HPDE6-E6E7 (cell line): ENCODE measurements at regions not wholly inside any gene's neighbourhood (a gene's known extent, or its start where the extent isn't known, plus 50 kb on each side); places are given as distances from the start of the nearest gene placed in this dataset.

Experiments
- DNase-seq: peaks from one replicate; pipeline ENCODE4 v3.0.0; 2011; ENCODE audit warnings: missing footprints; ENCODE audit errors: extremely low spot score

DNA sequence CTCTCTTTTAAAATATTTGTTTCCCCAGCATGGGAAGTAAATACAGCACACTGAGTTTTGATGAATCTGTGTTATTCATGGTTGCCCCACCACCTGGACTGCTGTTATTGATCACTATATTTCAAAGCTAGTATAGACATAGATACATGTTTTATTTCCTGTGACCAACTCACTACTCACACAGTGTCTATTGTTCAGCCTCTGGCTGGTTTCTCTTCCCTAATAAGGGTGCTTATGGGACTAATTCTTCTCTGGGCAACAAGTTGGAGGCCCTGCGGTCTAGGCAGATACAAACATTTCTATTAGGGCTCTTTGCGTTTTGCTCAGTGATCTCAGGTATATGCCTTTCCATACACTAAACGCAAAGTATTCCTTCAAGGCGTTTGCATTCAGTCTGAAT, 1191.0 kb upstream of the TMEM132C start:
- DNase-seq: no peak

DNA sequence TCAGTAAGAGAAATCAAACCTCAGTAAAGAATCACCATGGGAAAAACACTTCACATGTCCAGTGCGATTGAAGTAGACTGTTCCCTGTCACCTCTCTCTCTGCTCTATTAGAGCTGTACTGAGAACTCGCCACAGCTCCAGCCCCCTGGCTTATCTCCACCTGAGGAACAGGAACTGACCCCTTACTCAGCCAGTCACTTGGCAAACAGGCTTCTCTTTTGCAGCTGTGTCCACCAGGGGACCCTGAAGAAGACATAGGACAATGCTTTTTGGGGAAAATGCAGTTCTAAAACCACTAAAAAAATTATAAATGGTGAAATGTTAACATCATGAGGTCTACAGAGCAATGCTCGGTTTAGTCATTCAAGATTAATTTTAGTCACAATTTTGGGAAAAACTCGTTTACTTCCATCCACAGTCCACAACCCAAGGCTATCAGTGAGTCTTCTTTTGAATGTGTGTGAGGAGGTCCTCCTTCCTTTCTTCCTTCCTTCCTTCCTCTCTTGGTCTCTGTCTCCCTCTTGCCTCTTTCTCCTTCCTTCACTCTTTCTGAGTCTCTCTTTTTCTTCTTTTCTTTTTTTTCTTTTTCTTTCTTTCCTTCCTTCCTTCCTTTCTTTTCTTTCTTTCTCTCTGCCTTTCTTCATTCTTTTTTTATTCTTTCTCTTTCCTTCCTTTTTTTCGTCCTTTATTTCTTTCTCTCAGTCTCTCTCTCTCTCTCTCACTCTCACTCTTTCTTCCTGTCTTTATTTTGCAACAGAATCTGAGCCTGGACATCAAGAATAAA, 1189.5 kb upstream of the TMEM132C start:
- DNase-seq: no peak

- no peak for DNase-seq
Observed at GRCh38 chr12:127078577-127079350, 1188.2 kb upstream of the TMEM132C start.

GRCh38 chr12:127079636-127080035, 1187.3 kb upstream of the TMEM132C start:
- DNase-seq: no peak

GRCh38 chr12:127081058-127081457, 1185.9 kb upstream of the TMEM132C start:
- DNase-seq: no peak

DNA sequence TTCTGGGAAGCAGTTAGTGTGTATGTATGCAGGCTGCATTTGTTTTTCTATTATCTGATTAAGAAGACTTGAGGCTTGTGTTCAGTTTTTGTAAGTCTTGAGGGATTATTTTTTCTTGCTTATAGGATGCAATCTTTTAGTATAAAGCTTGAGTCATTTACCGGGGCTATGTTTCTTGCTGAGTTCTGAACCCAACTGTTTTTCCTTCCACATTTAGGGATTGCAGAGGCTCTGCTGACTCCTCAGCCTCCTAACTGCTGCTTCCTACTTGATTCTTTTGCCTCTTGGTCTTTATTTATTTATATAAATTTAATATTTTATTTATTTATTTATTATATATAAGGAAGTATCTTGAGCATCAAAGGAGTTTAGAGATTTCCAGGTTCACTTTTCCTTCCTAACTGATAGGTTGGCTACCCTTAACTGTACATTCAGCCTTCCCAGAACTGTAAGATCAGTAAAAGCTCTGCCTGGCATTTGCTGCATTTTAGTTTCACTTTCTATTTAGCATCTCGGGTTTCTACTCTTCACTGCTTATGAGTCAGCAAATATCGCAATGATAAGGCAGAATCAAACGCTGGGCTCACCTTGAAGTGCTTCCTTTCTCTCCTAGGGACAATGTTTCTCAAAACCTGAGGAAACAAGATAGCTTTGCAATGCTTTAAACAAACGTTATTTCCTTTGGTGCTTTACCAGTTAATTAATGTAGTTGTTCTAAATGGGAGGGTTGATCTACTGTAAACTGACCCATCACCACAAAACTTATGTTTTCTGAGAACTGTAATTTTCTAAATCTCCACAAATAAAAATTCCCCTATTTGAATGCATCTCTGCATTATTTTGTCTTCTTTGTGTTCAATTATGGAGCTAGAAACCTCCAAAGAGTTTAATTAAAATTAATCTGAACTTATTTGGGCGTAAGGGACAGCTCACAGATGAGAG, 1183.7 kb upstream of the TMEM132C start:
- DNase-seq: peak; percentile 72

DNA sequence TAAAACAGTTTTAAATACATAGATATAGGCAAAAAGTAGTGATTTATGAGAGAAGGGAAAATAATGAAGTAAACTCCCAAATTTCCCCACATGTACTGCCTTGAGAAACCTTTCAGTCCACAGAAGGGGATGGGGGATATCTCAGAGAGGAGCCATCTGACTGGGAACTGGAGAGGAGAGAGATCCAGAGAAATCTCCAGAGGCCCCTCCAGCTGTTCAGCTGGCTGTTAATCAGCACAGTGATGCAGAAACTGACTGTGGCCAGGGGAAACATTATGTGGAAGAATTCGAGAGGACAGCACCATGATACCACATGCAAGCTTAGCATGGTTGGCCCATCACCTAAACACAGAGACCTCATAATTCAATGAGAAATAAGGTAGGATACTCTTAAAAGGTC, 1165.9 kb upstream of the TMEM132C start:
- no peak for DNase-seq

DNA sequence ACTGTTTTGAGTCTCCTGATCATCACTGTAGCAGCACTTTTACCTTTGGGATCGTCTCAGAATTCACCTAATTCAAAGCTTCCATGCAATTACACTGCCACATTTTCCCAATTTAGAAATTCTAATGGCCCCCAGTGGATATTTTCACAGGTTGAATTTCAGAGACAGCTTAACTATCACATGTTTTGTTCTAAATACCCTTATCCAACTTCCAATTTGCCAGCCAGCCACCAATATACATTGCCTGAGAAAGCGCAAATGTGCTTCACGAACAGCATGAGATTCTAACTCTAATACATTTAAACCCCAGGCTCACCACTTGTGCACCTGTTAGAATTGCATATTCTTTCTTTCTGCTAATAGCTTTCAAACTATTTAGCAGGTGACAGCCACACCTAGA, 1160.9 kb upstream of the TMEM132C start:
- DNase-seq: no peak

DNA sequence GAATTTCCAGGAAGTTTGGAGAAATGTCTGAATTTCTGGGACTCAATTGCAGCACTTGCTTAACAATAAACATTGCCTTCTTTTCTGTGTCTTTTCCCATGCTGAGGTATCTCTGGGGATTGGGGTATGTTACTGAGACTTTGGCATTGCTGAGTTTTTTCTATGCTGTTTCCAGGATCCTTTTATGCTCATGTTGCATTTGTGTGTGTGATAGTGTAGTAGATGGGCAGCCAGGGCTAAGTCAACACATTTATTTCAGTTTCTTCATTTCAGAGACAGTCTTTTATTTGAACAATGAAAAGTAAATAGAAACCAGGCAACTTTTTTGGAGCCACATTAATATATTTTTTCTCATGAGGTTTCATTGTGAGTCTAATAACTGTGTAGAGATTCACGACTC, 1160.3 kb upstream of the TMEM132C start:
- DNase-seq: no peak

DNA sequence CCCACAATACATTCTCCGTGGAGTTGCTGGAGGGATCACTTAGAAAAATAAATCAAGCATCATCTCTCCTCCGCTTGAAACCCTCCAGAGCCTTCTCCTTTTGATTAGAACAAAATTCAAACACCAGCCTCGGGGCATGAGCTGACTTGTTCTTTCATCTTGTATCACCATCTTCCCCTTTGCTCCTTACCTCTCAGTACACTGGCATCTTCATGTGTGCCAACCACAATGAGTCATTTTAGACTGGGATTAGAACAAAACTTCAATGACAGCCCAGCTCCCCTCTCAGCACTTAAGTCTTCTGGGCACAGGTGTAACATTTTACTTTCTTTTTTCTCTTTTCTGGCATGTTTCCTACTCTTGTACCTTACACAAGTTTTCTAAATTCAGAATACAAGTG, 1159.2 kb upstream of the TMEM132C start:
- DNase-seq: peak; percentile 64

DNA sequence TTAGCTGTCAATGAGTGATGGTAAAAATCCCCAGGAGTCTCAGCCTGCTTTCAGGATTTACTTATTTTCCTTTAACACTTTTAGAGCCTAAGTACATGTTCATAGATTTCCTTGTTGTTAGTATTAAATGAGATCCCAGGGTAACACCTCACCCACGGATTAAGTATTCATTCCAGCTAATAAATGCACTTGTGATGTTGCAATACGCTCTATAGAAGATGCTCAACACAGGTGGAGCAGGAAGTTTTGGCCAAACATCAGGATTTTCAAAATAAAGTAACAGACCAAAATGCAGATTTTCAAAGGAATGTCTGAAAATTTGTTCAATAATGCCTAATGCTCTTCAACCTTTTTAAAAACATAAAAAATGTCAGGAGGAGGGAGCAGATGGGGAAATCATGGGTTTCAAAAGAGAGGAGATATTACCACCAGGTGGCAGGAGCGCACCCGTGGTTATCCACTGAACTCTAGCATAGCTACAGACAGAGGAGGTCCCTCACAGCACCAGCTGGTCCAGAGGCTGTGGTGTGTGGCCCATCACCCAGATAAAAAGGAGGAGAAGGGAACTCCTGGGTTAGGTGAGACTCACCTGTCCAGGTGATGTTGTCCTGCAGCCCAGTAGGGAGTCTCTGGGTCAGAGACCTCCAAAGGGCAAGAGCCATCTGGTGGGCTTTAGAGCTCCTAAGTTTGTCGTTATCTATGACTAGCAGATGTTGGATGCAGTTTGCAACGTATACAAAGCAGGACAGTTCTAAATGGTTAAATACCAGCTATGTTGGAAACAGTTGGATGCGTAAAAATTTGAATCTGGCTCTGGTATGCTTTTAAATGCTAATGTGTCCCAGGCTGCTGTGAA, 1158.4 kb upstream of the TMEM132C start:
- peak; percentile 51 for DNase-seq

- DNase-seq: no peak
Observed at GRCh38 chr12:127113945-127114344, 1153.0 kb upstream of the TMEM132C start.

GRCh38 chr12:127115468-127116035, 1151.4 kb upstream of the TMEM132C start:
- DNase-seq: no peak

DNA sequence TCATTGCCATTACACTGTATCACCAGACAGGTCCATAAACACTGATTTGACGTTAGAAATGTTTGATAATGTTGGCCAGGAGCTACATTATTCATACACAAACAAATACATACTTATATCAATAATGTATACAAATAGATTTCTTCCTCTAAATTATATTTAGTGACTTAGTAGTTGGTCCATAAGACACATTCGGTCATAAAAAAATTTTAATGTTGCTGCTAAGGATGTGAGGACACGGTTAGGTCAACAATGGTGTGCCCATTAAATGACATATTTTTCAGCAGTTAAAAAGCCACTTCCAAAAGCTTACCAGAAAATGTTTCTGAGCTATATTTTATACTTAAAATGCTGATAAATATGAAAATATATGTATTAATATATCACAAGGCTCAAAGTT, 1148.7 kb upstream of the TMEM132C start:
- DNase-seq: no peak

DNA sequence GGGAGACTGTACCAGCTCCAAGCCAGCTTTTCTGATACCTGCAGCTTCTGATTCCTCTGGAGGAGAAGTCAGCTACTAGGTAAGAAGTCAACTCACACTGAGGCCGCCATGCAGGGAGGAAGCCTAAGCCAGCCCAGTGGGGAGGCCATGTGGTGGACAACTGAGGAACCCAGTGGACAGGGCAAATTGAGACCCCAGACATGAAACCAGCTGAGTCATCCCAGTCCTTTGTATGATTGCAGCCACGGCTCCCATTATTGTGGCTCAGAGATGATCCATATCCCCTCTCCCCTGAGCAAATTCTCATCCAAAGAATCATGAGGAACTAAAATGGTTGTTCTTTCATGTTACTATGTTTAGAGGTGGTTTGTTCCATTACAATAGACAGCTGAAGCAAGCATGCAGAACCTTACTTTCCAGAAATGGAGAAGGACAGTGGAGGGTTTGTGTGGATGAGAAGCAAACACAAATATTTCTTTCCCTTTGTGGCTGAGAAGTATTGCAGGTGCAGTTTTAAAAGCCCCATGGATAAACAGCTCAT, 1147.3 kb upstream of the TMEM132C start:
- no peak for DNase-seq

DNA sequence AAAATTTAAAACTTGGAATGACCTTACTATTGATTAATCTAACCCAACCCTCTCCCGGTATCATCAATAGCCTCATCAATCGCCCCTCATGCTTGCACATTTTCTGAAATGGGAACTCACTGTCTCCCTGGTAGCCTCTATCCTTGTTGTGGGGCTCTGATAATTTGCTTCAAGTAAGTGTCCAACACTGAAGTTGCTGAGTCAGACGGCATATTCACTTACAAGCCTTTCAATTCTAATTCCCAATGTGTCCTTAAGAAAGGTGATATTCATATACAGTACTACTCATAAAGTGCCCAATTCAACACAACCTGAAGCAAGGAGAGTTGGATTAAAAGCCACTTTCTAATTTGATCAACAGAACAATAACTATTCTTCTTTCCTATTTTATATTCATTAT, 1146.1 kb upstream of the TMEM132C start:
- DNase-seq: no peak

DNA sequence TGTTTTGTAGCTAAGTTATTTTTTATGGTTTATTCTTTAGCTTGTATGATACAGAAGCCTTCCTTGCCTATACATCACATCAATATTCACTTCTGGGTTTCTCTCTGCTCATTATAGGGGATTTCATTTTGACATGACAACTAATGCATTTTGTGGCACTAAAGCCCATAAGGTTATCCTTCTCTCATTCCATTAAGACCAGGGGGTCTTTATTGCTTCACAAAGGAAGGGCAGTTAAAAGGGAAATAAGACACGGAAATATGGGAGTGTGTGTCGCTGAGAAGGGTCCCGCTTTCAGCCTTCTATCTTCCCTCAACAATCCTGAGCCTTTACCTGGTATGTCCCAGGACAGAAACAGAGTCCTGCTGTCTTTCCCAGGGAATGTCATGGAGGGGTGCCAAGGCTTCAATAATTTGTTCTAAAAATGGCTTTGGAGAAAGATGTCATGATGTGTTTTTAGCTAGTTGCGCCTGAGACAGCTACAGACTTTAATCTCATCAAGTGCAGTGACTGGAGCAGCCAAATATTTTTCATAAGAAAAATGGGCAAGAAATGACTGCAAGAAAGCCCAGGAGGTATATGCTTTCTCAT, 1145.4 kb upstream of the TMEM132C start:
- no peak for DNase-seq

DNA sequence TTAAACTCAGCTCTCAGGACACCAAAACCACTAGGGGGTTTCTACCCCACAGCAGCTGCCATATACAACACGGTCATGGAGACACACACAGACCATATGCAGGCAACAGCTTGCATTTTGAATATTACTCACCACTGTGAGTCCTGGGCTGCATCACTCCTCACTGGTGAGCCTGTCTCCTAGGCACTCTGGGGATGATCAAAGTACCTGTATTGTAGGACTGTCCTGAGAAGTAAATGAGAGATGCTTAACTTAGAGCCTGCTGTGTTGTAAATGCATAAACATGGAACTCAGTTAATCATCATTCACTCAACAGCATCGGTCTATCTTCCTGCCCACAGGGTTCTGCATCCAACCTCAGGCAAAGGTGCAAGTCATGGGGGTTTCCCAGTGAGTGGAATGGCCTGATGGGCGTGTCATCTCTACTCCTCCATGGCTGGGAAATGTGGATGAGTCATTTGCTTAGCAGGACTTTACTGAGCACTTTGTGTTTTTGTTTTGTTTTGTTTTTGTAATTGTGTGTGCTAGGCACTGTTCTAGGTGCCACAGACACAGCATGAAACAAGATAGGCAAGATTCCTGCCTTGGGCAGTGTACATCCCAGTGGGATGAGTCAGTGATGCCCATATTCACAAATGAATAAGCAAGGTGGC, 1141.2 kb upstream of the TMEM132C start:
- peak; percentile 96 for DNase-seq

GRCh38 chr12:127126260-127126628, 1140.7 kb upstream of the TMEM132C start:
- no peak for DNase-seq

- no peak for DNase-seq
Observed at GRCh38 chr12:127127897-127128296, 1139.1 kb upstream of the TMEM132C start.
